HCT116 (cell line): ENCODE measurements at regions not wholly inside any gene's neighbourhood (a gene's known extent, or its start where the extent isn't known, plus 50 kb on each side); places are given as distances from the start of the nearest gene placed in this dataset.

Source experiments
- ATAC-seq: fragments of 200-7000 bp; cut with Tn5 transposase; 2 replicates; pipeline ENCODE4 v1.9.1; 2020; ENCODE audit warnings: mild to moderate bottlenecking, moderate library complexity
- BruUV-seq: library from RNA; stranded (reverse); fragments of 400-500 nt; replicated peaks from 2 replicates; lab custom pipeline; 2021; lab: Mats Ljungman, UMichigan
- CTCF ChIA-PET: fragments of 300-600 bp; sonication (Branson Sonifier 250); formaldehyde crosslinking; loops from one replicate; lab custom pipeline; 2021; ENCODE audit warnings: antibody characterized with exemption; lab: Charles Lee
- POLR2A ChIA-PET: fragments of 300-600, 350-600 bp; sonication (Branson Sonifier 250); formaldehyde crosslinking; loops from one replicate; lab custom pipeline; 2021; ENCODE audit warnings: antibody characterized with exemption; lab: Charles Lee
- RAD21 ChIA-PET, 2 experiments: fragments of 300-600 bp; sonication (Branson Sonifier 250); formaldehyde crosslinking; loops; one replicate each; lab custom pipeline; 2023; ENCODE audit warnings: low total read pairs in 2 of 2; ENCODE audit not compliant: uncharacterized antibody in 2 of 2, unreplicated experiment in 2 of 2, low non-redundant PET in 1 of 2; lab: Charles Lee
- DNase-seq: peaks from one replicate; pipeline ENCODE4 v3.0.0-alpha.2; 2010; ENCODE audit warnings: low read depth, low spot score
- H2AFZ ChIP-seq: fragments of 200-600 bp; shearing (Covaris generic), sonication (generic); 2 replicates; pipeline ENCODE4 v1.6.1; 2017; ENCODE audit warnings: low read depth, mixed run types, mixed read lengths, antibody characterized with exemption, low read length; ENCODE audit not compliant: poor library complexity, severe bottlenecking
- H3K27ac ChIP-seq: 2 replicates; pipeline ENCODE4 v1.5.1; 2012; ENCODE audit warnings: low read depth, low read length
- H3K27me3 ChIP-seq: fragments of 200-600 bp; sonication (generic); 2 replicates; pipeline ENCODE4 v1.6.1; 2016; ENCODE audit warnings: mixed run types, low read length, mixed read lengths; ENCODE audit not compliant: insufficient read depth
- H3K36me3 ChIP-seq, 2 experiments: fragments of 200-500 bp in 1 of 2; fragments of 200-600 bp in 1 of 2; sonication (Bioruptor generic) in 1 of 2; sonication (generic) in 1 of 2; 2 replicates each; pipeline versions ENCODE4 v1.5.1 to v1.6.1; 2014 to 2016; ENCODE audit warnings: low read length in 2 of 2, inconsistent platforms in 1 of 2, mixed read lengths in 1 of 2, mixed run types in 1 of 2; ENCODE audit not compliant: insufficient read depth in 2 of 2, control insufficient read depth in 1 of 2
- H3K4me1 ChIP-seq, 2 experiments: fragments of 200-600 bp in 1 of 2; sonication (generic) in 1 of 2; 2 replicates each; pipeline versions ENCODE4 v1.5.1 to v1.6.1; 2012 to 2017; ENCODE audit warnings: low read length in 2 of 2, inconsistent platforms in 1 of 2, mild to moderate bottlenecking in 1 of 2, mixed read lengths in 1 of 2, mixed run types in 1 of 2, moderate library complexity in 1 of 2; ENCODE audit not compliant: insufficient read depth in 2 of 2, control insufficient read depth in 1 of 2
- H3K4me2 ChIP-seq: fragments of 200-600 bp; sonication (generic); 2 replicates; pipeline ENCODE4 v1.6.1; 2017; ENCODE audit warnings: mixed run types, low read length, mixed read lengths
- H3K4me3 ChIP-seq, 2 experiments: fragments of 200-600 bp in 1 of 2; sonication (generic) in 1 of 2; replicated peaks in 1 of 2; 2 replicates each; pipeline ENCODE4 v1.5.1; 2011 to 2016; ENCODE audit warnings: low read length in 2 of 2, control low read depth in 1 of 2, low read depth in 1 of 2, mild to moderate bottlenecking in 1 of 2, mixed read lengths in 1 of 2, mixed run types in 1 of 2
- H3K79me2 ChIP-seq: fragments of 200-600 bp; sonication (generic); 2 replicates; pipeline ENCODE4 v1.6.1; 2017; ENCODE audit warnings: mild to moderate bottlenecking, mixed run types, low read length, moderate library complexity, mixed read lengths; ENCODE audit not compliant: insufficient read depth
- H3K9ac ChIP-seq: fragments of 200-600 bp; sonication (generic); 2 replicates; pipeline ENCODE4 v1.6.1; 2016; ENCODE audit warnings: low read length, mixed read lengths
- H3K9me2 ChIP-seq: fragments of 200-600 bp; sonication (generic), shearing (Covaris generic); 2 replicates; pipeline ENCODE4 v1.6.1; 2017; ENCODE audit warnings: mixed run types, mild to moderate bottlenecking, moderate library complexity; ENCODE audit not compliant: insufficient read depth
- H3K9me3 ChIP-seq, 2 experiments: fragments of 200-500 bp in 1 of 2; fragments of 200-600 bp in 1 of 2; sonication (Bioruptor generic) in 1 of 2; sonication (generic) in 1 of 2; 2 replicates each; pipeline ENCODE4 v1.6.1; 2014 to 2017; ENCODE audit warnings: low read length in 2 of 2, mixed read lengths in 2 of 2, inconsistent platforms in 1 of 2, low read depth in 1 of 2, mild to moderate bottlenecking in 1 of 2, mixed run types in 1 of 2, moderate library complexity in 1 of 2; ENCODE audit not compliant: control insufficient read depth in 1 of 2, insufficient read depth in 1 of 2
- H4K20me1 ChIP-seq: fragments of 200-600 bp; sonication (generic), shearing (Covaris generic); 2 replicates; pipeline ENCODE4 v1.6.1; 2017; ENCODE audit warnings: mixed run types, mild to moderate bottlenecking, moderate library complexity; ENCODE audit not compliant: insufficient read depth
- CBX3 ChIP-seq: IDR thresholded peaks from 2 replicates; pipeline ENCODE4 v1.6.1; 2012; ENCODE audit warnings: low read depth
- CEBPB ChIP-seq: IDR thresholded peaks from 2 replicates; pipeline ENCODE4 v1.6.1; 2012; ENCODE audit warnings: low read depth
- CTCF ChIP-seq, 3 experiments: fragments of 200-600 bp in 1 of 3; sonication (generic) in 1 of 3; IDR thresholded peaks in 2 of 3; conservative IDR thresholded peaks in 1 of 3; 2 replicates each; pipeline ENCODE4 v1.5.1; 2012 to 2017; ENCODE audit warnings: low read depth in 2 of 3, low read length in 2 of 3, antibody characterized with exemption in 1 of 3, borderline replicate concordance in 1 of 3, control low read depth in 1 of 3, mild to moderate bottlenecking in 1 of 3, mixed read lengths in 1 of 3, mixed run types in 1 of 3, moderate library complexity in 1 of 3; ENCODE audit not compliant: insufficient read depth in 1 of 3
- EGR1 ChIP-seq: IDR thresholded peaks from 2 replicates; pipeline ENCODE4 v1.6.1; 2012; ENCODE audit warnings: low read depth
- ELF1 ChIP-seq: IDR thresholded peaks from 2 replicates; pipeline ENCODE4 v1.6.1; 2012; ENCODE audit warnings: low read depth, borderline replicate concordance
- EZH2phosphoT487 ChIP-seq: fragments of 200-600 bp; IDR thresholded peaks from 2 replicates; pipeline ENCODE4 v1.6.1; 2018; ENCODE audit warnings: antibody characterized with exemption, borderline replicate concordance
- FOSL1 ChIP-seq: IDR thresholded peaks from 2 replicates; pipeline ENCODE4 v1.6.1; 2012; ENCODE audit warnings: low read depth
- POLR2A ChIP-seq: IDR thresholded peaks from 2 replicates; pipeline ENCODE4 v1.7.0; 2011; ENCODE audit warnings: borderline replicate concordance; ENCODE audit not compliant: insufficient read depth, insufficient read length; ENCODE audit errors: extremely low read depth
- RAD21 ChIP-seq: IDR thresholded peaks from 2 replicates; pipeline ENCODE4 v1.6.1; 2012; ENCODE audit warnings: low read depth, mild to moderate bottlenecking
- REST ChIP-seq: IDR thresholded peaks from 2 replicates; pipeline ENCODE4 v1.6.1; 2012; ENCODE audit warnings: low read depth
- SIN3A ChIP-seq: IDR thresholded peaks from 2 replicates; pipeline ENCODE4 v1.6.1; 2012; ENCODE audit warnings: low read depth
- SP1 ChIP-seq: IDR thresholded peaks from 2 replicates; pipeline ENCODE4 v1.6.1; 2012; ENCODE audit warnings: low read depth
- ZBTB33 ChIP-seq: IDR thresholded peaks from 2 replicates; pipeline ENCODE4 v1.6.1; 2011; ENCODE audit warnings: mild to moderate bottlenecking, low read length, moderate library complexity; ENCODE audit not compliant: insufficient replicate concordance; ENCODE audit errors: extremely low read depth
- ZFX ChIP-seq: fragments of 450-650 bp; IDR thresholded peaks from 2 replicates; pipeline ENCODE4 v1.6.1; 2017
- intact Hi-C: fragments of 100-400 bp; cut with micrococcal nuclease; formaldehyde crosslinking; loops from 2 replicates; pipeline ENCODE4 v1.10.0; 2022

GRCh38 chr3:18228060-18228459, 197.1 kb downstream of the SATB1 start:
- no TSS peak for BruUV-seq

More at GRCh38 chr3:18228060-18228459, 197.1 kb downstream of the SATB1 start:
- CTCF ChIA-PET, result no interaction called here
- TF ChIP-seq EGR1 (no peak), ZBTB33 (no peak), FOSL1 (no peak), ELF1 (no peak), CTCF (IDR thresholded peaks at IDR 0.05 in 2 of 3, conservative IDR thresholded peaks at IDR 0.05 in 1 of 3; ENCODE audit: borderline replicate concordance in 1 of 3, insufficient read depth in 1 of 3, low read depth in 2 of 3, low read length in 2 of 3) (no peak), EZH2phosphoT487 (no peak), SIN3A (no peak), POLR2A (no peak), CBX3 (no peak), ZFX (no peak), CEBPB (no peak), SP1 (no peak), RAD21 (no peak), REST (no peak)
- RAD21 ChIA-PET, result no interaction called here
- Histone ChIP-seq H3K4me2 (no peak overlapping the region), H2AFZ (no peak overlapping the region), H3K27me3 (no peaks in the 10 kb centered on the region), H3K27ac (no peak overlapping the region), H3K9me2 (no peaks in the 10 kb centered on the region), H3K36me3 (no peaks in the 10 kb centered on the region), H3K79me2 (no peaks in the 10 kb centered on the region), H4K20me1 (no peaks in the 10 kb centered on the region), H3K4me3 (no peak overlapping the region), H3K9ac (no peak overlapping the region), H3K4me1 (no peaks in the 10 kb centered on the region), H3K9me3 (no peaks in the 10 kb centered on the region)
- intact Hi-C loops, result no loop called here
- ATAC-seq (no peak), DNase-seq (no peak)
- POLR2A ChIA-PET, result no interaction called here
